K562 (cell line): ENCODE measurements at regions not wholly inside any gene's neighbourhood (a gene's known extent, or its start where the extent isn't known, plus 50 kb on each side); places are given as distances from the start of the nearest gene placed in this dataset.

ENCODE experiments used
- CBFA2T2 ChIP-seq: fragments of 450-650 bp; conservative IDR thresholded peaks from 2 replicates; pipeline ENCODE4 v1.6.1; 2017; ENCODE audit warnings: mild to moderate bottlenecking
- CXXC5 ChIP-seq: fragments of 250-450 bp; sonication (Bioruptor Pico); IDR thresholded peaks from 2 replicates; pipeline ENCODE4 v1.8.0; 2022; ENCODE audit warnings: inconsistent platforms, mild to moderate bottlenecking, moderate library complexity
- DPF2 ChIP-seq: fragments of 450-650 bp; IDR thresholded peaks from 2 replicates; pipeline ENCODE4 v1.6.1; 2016
- EZH2 ChIP-seq: IDR thresholded peaks from 2 replicates; pipeline ENCODE4 v1.6.1; 2012; ENCODE audit warnings: low read depth, mild to moderate bottlenecking, inconsistent platforms, low read length, borderline replicate concordance
- HDAC2 ChIP-seq: fragments of 450-650 bp; IDR thresholded peaks from 2 replicates; pipeline ENCODE4 v1.6.1; 2016; ENCODE audit warnings: mild to moderate bottlenecking
- ID3 ChIP-seq, 2 experiments: fragments of 250-450 bp in 1 of 2; fragments of 450-650 bp in 1 of 2; sonication (Bioruptor Pico) in 1 of 2; IDR thresholded peaks; 2 replicates each; pipeline versions ENCODE4 v1.6.1 to v1.8.0; 2016 to 2021; ENCODE audit warnings: mild to moderate bottlenecking in 2 of 2, moderate library complexity in 2 of 2, missing compliant biosample characterization in 1 of 2, missing genetic modification characterization in 1 of 2
- MECOM ChIP-seq: fragments of 250-450 bp; sonication (Bioruptor Pico); IDR thresholded peaks from 2 replicates; pipeline ENCODE4 v1.8.0; 2022; ENCODE audit warnings: inconsistent platforms
- MEF2D ChIP-seq: conservative IDR thresholded peaks from 2 replicates; pipeline ENCODE4 v1.6.1; 2016; ENCODE audit warnings: low read depth, missing genetic modification characterization, missing compliant biosample characterization
- NR2C1 ChIP-seq, 2 experiments: fragments of 450-650 bp; IDR thresholded peaks; 2 replicates each; pipeline ENCODE4 v1.6.1; 2017; ENCODE audit warnings: mild to moderate bottlenecking in 2 of 2, antibody characterized with exemption in 1 of 2, inconsistent platforms in 1 of 2, missing compliant biosample characterization in 1 of 2, missing genetic modification characterization in 1 of 2
- RBM39 ChIP-seq: fragments of 200-400 bp; formaldehyde crosslinking; optimal IDR thresholded peaks from 2 replicates; pipeline ENCODE3; 2018; ENCODE audit warnings: low read depth, low read length
- TBL1XR1 ChIP-seq, 2 experiments: IDR thresholded peaks; 2 replicates each; pipeline ENCODE4 v1.6.1; 2012; ENCODE audit warnings: improper control_type of control experiment in 2 of 2, low read length in 2 of 2, mild to moderate bottlenecking in 1 of 2
- TRIM28 ChIP-seq: fragments of 450-650 bp; IDR thresholded peaks from 2 replicates; pipeline ENCODE4 v1.6.1; 2017
- XRCC3 ChIP-seq: fragments of 450-650 bp; IDR thresholded peaks from 2 replicates; pipeline ENCODE4 v1.6.1; 2017; ENCODE audit warnings: mild to moderate bottlenecking, moderate library complexity
- ZNF124 ChIP-seq: sonication (generic); formaldehyde crosslinking; IDR thresholded peaks from 2 replicates; pipeline ENCODE4 v1.8.1; 2022; ENCODE audit warnings: missing genetic modification reagents
- TF ChIP-seq, protein P1 (sequence below): fragments of 200-600 bp; sonication (generic); IDR thresholded peaks from one replicate; pipeline ENCODE4 v1.6.1; 2012; ENCODE audit warnings: mild to moderate bottlenecking, low read depth, low read length, inconsistent platforms
- TF ChIP-seq, protein P2 (sequence below): sonication (generic); formaldehyde crosslinking; IDR thresholded peaks from 2 replicates; pipeline ENCODE4 v1.4.0; 2020; ENCODE audit warnings: mild to moderate bottlenecking, missing genetic modification reagents

- TF ChIP-seq, protein P1, sequence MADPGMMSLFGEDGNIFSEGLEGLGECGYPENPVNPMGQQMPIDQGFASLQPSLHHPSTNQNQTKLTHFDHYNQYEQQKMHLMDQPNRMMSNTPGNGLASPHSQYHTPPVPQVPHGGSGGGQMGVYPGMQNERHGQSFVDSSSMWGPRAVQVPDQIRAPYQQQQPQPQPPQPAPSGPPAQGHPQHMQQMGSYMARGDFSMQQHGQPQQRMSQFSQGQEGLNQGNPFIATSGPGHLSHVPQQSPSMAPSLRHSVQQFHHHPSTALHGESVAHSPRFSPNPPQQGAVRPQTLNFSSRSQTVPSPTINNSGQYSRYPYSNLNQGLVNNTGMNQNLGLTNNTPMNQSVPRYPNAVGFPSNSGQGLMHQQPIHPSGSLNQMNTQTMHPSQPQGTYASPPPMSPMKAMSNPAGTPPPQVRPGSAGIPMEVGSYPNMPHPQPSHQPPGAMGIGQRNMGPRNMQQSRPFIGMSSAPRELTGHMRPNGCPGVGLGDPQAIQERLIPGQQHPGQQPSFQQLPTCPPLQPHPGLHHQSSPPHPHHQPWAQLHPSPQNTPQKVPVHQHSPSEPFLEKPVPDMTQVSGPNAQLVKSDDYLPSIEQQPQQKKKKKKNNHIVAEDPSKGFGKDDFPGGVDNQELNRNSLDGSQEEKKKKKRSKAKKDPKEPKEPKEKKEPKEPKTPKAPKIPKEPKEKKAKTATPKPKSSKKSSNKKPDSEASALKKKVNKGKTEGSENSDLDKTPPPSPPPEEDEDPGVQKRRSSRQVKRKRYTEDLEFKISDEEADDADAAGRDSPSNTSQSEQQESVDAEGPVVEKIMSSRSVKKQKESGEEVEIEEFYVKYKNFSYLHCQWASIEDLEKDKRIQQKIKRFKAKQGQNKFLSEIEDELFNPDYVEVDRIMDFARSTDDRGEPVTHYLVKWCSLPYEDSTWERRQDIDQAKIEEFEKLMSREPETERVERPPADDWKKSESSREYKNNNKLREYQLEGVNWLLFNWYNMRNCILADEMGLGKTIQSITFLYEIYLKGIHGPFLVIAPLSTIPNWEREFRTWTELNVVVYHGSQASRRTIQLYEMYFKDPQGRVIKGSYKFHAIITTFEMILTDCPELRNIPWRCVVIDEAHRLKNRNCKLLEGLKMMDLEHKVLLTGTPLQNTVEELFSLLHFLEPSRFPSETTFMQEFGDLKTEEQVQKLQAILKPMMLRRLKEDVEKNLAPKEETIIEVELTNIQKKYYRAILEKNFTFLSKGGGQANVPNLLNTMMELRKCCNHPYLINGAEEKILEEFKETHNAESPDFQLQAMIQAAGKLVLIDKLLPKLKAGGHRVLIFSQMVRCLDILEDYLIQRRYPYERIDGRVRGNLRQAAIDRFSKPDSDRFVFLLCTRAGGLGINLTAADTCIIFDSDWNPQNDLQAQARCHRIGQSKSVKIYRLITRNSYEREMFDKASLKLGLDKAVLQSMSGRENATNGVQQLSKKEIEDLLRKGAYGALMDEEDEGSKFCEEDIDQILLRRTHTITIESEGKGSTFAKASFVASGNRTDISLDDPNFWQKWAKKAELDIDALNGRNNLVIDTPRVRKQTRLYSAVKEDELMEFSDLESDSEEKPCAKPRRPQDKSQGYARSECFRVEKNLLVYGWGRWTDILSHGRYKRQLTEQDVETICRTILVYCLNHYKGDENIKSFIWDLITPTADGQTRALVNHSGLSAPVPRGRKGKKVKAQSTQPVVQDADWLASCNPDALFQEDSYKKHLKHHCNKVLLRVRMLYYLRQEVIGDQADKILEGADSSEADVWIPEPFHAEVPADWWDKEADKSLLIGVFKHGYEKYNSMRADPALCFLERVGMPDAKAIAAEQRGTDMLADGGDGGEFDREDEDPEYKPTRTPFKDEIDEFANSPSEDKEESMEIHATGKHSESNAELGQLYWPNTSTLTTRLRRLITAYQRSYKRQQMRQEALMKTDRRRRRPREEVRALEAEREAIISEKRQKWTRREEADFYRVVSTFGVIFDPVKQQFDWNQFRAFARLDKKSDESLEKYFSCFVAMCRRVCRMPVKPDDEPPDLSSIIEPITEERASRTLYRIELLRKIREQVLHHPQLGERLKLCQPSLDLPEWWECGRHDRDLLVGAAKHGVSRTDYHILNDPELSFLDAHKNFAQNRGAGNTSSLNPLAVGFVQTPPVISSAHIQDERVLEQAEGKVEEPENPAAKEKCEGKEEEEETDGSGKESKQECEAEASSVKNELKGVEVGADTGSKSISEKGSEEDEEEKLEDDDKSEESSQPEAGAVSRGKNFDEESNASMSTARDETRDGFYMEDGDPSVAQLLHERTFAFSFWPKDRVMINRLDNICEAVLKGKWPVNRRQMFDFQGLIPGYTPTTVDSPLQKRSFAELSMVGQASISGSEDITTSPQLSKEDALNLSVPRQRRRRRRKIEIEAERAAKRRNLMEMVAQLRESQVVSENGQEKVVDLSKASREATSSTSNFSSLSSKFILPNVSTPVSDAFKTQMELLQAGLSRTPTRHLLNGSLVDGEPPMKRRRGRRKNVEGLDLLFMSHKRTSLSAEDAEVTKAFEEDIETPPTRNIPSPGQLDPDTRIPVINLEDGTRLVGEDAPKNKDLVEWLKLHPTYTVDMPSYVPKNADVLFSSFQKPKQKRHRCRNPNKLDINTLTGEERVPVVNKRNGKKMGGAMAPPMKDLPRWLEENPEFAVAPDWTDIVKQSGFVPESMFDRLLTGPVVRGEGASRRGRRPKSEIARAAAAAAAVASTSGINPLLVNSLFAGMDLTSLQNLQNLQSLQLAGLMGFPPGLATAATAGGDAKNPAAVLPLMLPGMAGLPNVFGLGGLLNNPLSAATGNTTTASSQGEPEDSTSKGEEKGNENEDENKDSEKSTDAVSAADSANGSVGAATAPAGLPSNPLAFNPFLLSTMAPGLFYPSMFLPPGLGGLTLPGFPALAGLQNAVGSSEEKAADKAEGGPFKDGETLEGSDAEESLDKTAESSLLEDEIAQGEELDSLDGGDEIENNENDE, result no peak
- TF ChIP-seq XRCC3 (no peak), ID3 (CRISPR knock-in tag; IDR thresholded peaks at IDR 0.05) (no peak), ID3 (tag; IDR thresholded peaks at IDR 0.05) (peak; percentile 57; the same call in 1 of the 2 replicates), CBFA2T2 (peak; percentile 83), NR2C1 (IDR thresholded peaks at IDR 0.05) (no peak), NR2C1 (tag; IDR thresholded peaks at IDR 0.05) (peak; percentile 66), CXXC5 (CRISPR knock-in tag) (peak; percentile 66), TRIM28 (no peak), MECOM (peak; percentile 67), TBL1XR1 (IDR thresholded peaks at IDR 0.05; ENCODE audit: low read length in 2 of 2) (0 out of 4 replicates have a peak, but pooled peaks of 1 of the 2 experiments have one; percentile 12), MEF2D (tag) (peak; percentile 48), ZNF124 (CRISPR knock-in tag) (no peak), EZH2 (no peak), DPF2 (peak; percentile 42; the same call in 1 of the 2 replicates), HDAC2 (peak; percentile 50; the same call in 1 of the 2 replicates), RBM39 (no peak)
- TF ChIP-seq, protein P2, sequence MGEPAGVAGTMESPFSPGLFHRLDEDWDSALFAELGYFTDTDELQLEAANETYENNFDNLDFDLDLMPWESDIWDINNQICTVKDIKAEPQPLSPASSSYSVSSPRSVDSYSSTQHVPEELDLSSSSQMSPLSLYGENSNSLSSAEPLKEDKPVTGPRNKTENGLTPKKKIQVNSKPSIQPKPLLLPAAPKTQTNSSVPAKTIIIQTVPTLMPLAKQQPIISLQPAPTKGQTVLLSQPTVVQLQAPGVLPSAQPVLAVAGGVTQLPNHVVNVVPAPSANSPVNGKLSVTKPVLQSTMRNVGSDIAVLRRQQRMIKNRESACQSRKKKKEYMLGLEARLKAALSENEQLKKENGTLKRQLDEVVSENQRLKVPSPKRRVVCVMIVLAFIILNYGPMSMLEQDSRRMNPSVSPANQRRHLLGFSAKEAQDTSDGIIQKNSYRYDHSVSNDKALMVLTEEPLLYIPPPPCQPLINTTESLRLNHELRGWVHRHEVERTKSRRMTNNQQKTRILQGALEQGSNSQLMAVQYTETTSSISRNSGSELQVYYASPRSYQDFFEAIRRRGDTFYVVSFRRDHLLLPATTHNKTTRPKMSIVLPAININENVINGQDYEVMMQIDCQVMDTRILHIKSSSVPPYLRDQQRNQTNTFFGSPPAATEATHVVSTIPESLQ (CRISPR knock-in tag), result no peak
Observed at GRCh38 chr12:92394895-92395294, 249.2 kb upstream of the BTG1 start (continued).
